ENCODE measurements at regions not wholly inside any gene's neighbourhood (a gene's known extent, or its start where the extent isn't known, plus 50 kb on each side); places are given as distances from the start of the nearest gene placed in this dataset.

DNA sequence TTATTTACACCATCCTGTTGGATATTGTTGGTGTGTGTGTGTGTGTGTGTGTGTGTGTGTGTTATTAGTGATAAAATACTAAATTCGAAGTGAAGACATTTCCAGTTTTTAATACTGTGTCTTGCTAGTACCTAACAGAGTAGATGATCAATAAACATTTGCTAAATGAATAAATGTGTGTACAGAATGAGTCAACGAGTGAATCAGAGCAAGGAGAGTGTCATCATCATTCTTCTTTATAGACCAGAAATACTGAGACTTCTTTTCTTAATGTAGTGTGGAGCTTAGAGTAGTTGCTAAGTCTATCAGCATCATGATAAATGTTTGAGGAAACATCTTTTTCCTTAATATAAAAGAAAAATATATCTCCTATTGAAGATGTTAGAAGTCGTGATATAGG, 169.7 kb upstream of the SATB2 start:
- no TSS peak for BruUV-seq (replicated peaks)
- in situ Hi-C loops (cut with HindIII; ENCODE audit: extremely low pct_ligation_motif_present, low pct_unique_long_range_greater_than_20kb) (no loop called here), intact Hi-C loops (cut with micrococcal nuclease; ENCODE audit: unreplicated experiment) (no loop called here)
- Histone ChIP-seq H3K4me2 (ENCODE audit: low read depth, low read length) (no peak overlapping the region), H4K20me1 (ENCODE audit: insufficient read depth, low read length) (no peaks in the 10 kb centered on the region), H3K4me1 (ENCODE audit: insufficient read depth, low read length) (no peaks in the 10 kb centered on the region), H3K9me3 (ENCODE audit: low read length) (no peaks in the 10 kb centered on the region), H3K36me3 (replicated peaks in 1 of 2; ENCODE audit: control insufficient read depth in 1 of 2, insufficient read depth in 2 of 2, low read length in 2 of 2) (no peaks in the 10 kb centered on the region), H3K27me3 (ENCODE audit: control insufficient read depth in 1 of 2, insufficient read depth in 2 of 2, low read length in 2 of 2) (no peaks in the 10 kb centered on the region; a peak in 1 of 5 replicates), H3K79me2 (ENCODE audit: insufficient read depth, low read length) (no peaks in the 10 kb centered on the region), H2AFZ (ENCODE audit: low read length) (no peak overlapping the region), H3K4me3 (replicated peaks in 1 of 3; ENCODE audit: insufficient read depth in 1 of 3, low read depth in 2 of 3, low read length in 3 of 3) (no peak overlapping the region), H3K27ac (ENCODE audit: extremely low read length, insufficient read depth, low read length) (no peak overlapping the region), H3K9ac (ENCODE audit: insufficient read depth, low read depth, low read length) (no peak overlapping the region)
- CTCF ChIA-PET (ENCODE audit: low intra/inter-chr PET ratio, low total read pairs) = no interaction called here
- ATAC-seq (no peak), DNase-seq (ENCODE audit: low spot score) (no peak), FAIRE-seq (no peak)
- WGBS (ENCODE audit: low lambda C conversion rate) = under 1% methylated on average over 3 of the region's 3 CpGs
- POLR2A ChIA-PET = no interaction called here
- TF ChIP-seq, protein P1, sequence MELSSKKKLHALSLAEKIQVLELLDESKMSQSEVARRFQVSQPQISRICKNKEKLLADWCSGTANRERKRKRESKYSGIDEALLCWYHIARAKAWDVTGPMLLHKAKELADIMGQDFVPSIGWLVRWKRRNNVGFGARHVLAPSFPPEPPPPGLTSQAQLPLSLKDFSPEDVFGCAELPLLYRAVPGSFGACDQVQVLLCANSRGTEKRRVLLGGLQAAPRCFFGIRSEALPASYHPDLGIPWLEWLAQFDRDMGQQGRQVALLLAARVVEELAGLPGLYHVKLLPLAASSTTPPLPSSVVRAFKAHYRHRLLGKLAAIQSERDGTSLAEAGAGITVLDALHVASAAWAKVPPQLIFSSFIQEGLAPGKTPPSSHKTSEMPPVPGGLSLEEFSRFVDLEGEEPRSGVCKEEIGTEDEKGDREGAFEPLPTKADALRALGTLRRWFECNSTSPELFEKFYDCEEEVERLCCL (CRISPR knock-in tag; IDR thresholded peaks at IDR 0.05; ENCODE audit: borderline replicate concordance) = no peak
- TF ChIP-seq SALL1 (CRISPR knock-in tag; IDR thresholded peaks at IDR 0.05) (no peak), ZBTB8A (CRISPR knock-in tag; IDR thresholded peaks at IDR 0.05; ENCODE audit: borderline replicate concordance, low read depth) (no peak), ELF1 (CRISPR knock-in tag; IDR thresholded peaks at IDR 0.05) (no peak), SRSF9 (IDR thresholded peaks at IDR 0.05; ENCODE audit: borderline replicate concordance, insufficient read depth, low read depth, low read length, poor library complexity, severe bottlenecking) (no peak), SP5 (CRISPR knock-in tag; IDR thresholded peaks at IDR 0.05; ENCODE audit: borderline replicate concordance, low read depth) (no peak), NFKB2 (CRISPR knock-in tag; IDR thresholded peaks at IDR 0.05; ENCODE audit: borderline replicate concordance) (no peak), SMARCE1 (IDR thresholded peaks at IDR 0.05; ENCODE audit: borderline replicate concordance) (no peak), PAF1 (CRISPR knock-in tag; IDR thresholded peaks at IDR 0.05) (no peak), ZNF431 (CRISPR knock-in tag; IDR thresholded peaks at IDR 0.05; ENCODE audit: borderline replicate concordance, low read depth) (no peak), MAFK (conservative IDR thresholded peaks at IDR 0.05 in 1 of 2, IDR thresholded peaks at IDR 0.05 in 1 of 2; ENCODE audit: low read length in 2 of 2) (no peak), ARNT (IDR thresholded peaks at IDR 0.05) (no peak), ATM (IDR thresholded peaks at IDR 0.05; ENCODE audit: borderline replicate concordance) (no peak)
- TF ChIP-seq, protein P2, sequence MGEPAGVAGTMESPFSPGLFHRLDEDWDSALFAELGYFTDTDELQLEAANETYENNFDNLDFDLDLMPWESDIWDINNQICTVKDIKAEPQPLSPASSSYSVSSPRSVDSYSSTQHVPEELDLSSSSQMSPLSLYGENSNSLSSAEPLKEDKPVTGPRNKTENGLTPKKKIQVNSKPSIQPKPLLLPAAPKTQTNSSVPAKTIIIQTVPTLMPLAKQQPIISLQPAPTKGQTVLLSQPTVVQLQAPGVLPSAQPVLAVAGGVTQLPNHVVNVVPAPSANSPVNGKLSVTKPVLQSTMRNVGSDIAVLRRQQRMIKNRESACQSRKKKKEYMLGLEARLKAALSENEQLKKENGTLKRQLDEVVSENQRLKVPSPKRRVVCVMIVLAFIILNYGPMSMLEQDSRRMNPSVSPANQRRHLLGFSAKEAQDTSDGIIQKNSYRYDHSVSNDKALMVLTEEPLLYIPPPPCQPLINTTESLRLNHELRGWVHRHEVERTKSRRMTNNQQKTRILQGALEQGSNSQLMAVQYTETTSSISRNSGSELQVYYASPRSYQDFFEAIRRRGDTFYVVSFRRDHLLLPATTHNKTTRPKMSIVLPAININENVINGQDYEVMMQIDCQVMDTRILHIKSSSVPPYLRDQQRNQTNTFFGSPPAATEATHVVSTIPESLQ (CRISPR knock-in tag; conservative IDR thresholded peaks at IDR 0.05) = no peak
- TF ChIP-seq, protein P3, sequence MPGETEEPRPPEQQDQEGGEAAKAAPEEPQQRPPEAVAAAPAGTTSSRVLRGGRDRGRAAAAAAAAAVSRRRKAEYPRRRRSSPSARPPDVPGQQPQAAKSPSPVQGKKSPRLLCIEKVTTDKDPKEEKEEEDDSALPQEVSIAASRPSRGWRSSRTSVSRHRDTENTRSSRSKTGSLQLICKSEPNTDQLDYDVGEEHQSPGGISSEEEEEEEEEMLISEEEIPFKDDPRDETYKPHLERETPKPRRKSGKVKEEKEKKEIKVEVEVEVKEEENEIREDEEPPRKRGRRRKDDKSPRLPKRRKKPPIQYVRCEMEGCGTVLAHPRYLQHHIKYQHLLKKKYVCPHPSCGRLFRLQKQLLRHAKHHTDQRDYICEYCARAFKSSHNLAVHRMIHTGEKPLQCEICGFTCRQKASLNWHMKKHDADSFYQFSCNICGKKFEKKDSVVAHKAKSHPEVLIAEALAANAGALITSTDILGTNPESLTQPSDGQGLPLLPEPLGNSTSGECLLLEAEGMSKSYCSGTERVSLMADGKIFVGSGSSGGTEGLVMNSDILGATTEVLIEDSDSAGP (CRISPR knock-in tag; IDR thresholded peaks at IDR 0.05; ENCODE audit: borderline replicate concordance) = no peak
- TF ChIP-seq, protein P4, sequence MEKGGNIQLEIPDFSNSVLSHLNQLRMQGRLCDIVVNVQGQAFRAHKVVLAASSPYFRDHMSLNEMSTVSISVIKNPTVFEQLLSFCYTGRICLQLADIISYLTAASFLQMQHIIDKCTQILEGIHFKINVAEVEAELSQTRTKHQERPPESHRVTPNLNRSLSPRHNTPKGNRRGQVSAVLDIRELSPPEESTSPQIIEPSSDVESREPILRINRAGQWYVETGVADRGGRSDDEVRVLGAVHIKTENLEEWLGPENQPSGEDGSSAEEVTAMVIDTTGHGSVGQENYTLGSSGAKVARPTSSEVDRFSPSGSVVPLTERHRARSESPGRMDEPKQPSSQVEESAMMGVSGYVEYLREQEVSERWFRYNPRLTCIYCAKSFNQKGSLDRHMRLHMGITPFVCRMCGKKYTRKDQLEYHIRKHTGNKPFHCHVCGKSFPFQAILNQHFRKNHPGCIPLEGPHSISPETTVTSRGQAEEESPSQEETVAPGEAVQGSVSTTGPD (CRISPR knock-in tag; IDR thresholded peaks at IDR 0.05) = no peak
- TF ChIP-seq, protein P5, sequence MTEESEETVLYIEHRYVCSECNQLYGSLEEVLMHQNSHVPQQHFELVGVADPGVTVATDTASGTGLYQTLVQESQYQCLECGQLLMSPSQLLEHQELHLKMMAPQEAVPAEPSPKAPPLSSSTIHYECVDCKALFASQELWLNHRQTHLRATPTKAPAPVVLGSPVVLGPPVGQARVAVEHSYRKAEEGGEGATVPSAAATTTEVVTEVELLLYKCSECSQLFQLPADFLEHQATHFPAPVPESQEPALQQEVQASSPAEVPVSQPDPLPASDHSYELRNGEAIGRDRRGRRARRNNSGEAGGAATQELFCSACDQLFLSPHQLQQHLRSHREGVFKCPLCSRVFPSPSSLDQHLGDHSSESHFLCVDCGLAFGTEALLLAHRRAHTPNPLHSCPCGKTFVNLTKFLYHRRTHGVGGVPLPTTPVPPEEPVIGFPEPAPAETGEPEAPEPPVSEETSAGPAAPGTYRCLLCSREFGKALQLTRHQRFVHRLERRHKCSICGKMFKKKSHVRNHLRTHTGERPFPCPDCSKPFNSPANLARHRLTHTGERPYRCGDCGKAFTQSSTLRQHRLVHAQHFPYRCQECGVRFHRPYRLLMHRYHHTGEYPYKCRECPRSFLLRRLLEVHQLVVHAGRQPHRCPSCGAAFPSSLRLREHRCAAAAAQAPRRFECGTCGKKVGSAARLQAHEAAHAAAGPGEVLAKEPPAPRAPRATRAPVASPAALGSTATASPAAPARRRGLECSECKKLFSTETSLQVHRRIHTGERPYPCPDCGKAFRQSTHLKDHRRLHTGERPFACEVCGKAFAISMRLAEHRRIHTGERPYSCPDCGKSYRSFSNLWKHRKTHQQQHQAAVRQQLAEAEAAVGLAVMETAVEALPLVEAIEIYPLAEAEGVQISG (CRISPR knock-in tag; IDR thresholded peaks at IDR 0.05) = no peak
